CD4-positive, alpha-beta T cell treated with Interleukin-15 for 4 hours (primary cell): ENCODE measurements at regions not wholly inside any gene's neighbourhood (a gene's known extent, or its start where the extent isn't known, plus 50 kb on each side); places are given as distances from the start of the nearest gene placed in this dataset.
"Not testable (repeated sequence)": the region's sequence is repeated elsewhere in the genome, so short reads cannot be mapped to it uniquely, and the experiment has no call there.

Experiments
- DNase-seq: peaks from one replicate; pipeline ENCODE4 v3.0.0-alpha.2; 2020; ENCODE audit warnings: low spot score

GRCh38 chr2:136715146-136715545 lies 50.2 kb upstream of the THSD7B start:
- no peak for DNase-seq

GRCh38 chr2:136714452-136714951 lies 50.8 kb upstream of the THSD7B start:
- no peak for DNase-seq

GRCh38 chr2:136713739-136714138 lies 51.6 kb upstream of the THSD7B start:
- no peak for DNase-seq

GRCh38 chr2:136705336-136705735 lies 60.0 kb upstream of the THSD7B start:
- no peak for DNase-seq

- DNase-seq, result no peak
Measured at GRCh38 chr2:136703214-136703613, 62.1 kb upstream of the THSD7B start.

- no peak for DNase-seq
Measured at GRCh38 chr2:136696438-136696837, 68.9 kb upstream of the THSD7B start.

- no peak for DNase-seq
Measured at GRCh38 chr2:136693966-136694365, 71.4 kb upstream of the THSD7B start.

- DNase-seq, result not testable (repeated sequence)
Measured at GRCh38 chr2:136680079-136680478, 85.3 kb upstream of the THSD7B start.

- DNase-seq, result no peak
Measured at GRCh38 chr2:136665736-136666135, 99.6 kb upstream of the THSD7B start.

- no peak for DNase-seq
Measured at GRCh38 chr2:136664713-136665405, 100.5 kb upstream of the THSD7B start.

- no peak for DNase-seq
Measured at GRCh38 chr2:136658201-136658600, 107.1 kb upstream of the THSD7B start.

- DNase-seq, result no peak
Measured at GRCh38 chr2:136653861-136654260, 111.5 kb upstream of the THSD7B start.

GRCh38 chr2:136651456-136652010 lies 113.8 kb upstream of the THSD7B start:
- DNase-seq, result no peak

GRCh38 chr2:136647039-136647438 lies 118.3 kb upstream of the THSD7B start:
- no peak for DNase-seq

- no peak for DNase-seq
Measured at GRCh38 chr2:136645236-136645828, 120.0 kb upstream of the THSD7B start.

- no peak for DNase-seq
Measured at GRCh38 chr2:136639651-136640050, 125.7 kb upstream of the THSD7B start.

- DNase-seq, result no peak
Measured at GRCh38 chr2:136638193-136638592, 127.2 kb upstream of the THSD7B start.

- DNase-seq, result no peak
Measured at GRCh38 chr2:136637402-136637801, 127.9 kb upstream of the THSD7B start.

GRCh38 chr2:136628490-136628889 lies 136.9 kb upstream of the THSD7B start:
- DNase-seq, result no peak

GRCh38 chr2:136613096-136613495 lies 152.2 kb upstream of the THSD7B start:
- DNase-seq, result no peak

GRCh38 chr2:136612079-136612478 lies 153.3 kb upstream of the THSD7B start:
- no peak for DNase-seq

- no peak for DNase-seq
Measured at GRCh38 chr2:136611451-136611850, 153.9 kb upstream of the THSD7B start.

- no peak for DNase-seq
Measured at GRCh38 chr2:136582628-136583205, 182.6 kb upstream of the THSD7B start.
